ENCODE measurements at regions not wholly inside any gene's neighbourhood (a gene's known extent, or its start where the extent isn't known, plus 50 kb on each side); places are given as distances from the start of the nearest gene placed in this dataset.

- Histone ChIP-seq H3K27me3 (no peaks in the 10 kb centered on the region), H3K9me3 (no peaks in the 10 kb centered on the region), H3K36me3 (no peaks in the 10 kb centered on the region), H3K4me1 (no peaks in the 10 kb centered on the region), H3K4me3 (no peak overlapping the region), H3K27ac (no peak overlapping the region)
- in situ Hi-C loops (cut with MboI; ENCODE audit: low pct_ligation_motif_present in 1 of 4, low pct_unique_long_range_greater_than_20kb in 1 of 4, low sequenced_read_pairs in 3 of 4): no loop called here
- 36% methylated on average over 3 of the region's 3 CpGs for WGBS, 2 donors (ENCODE audit: low coverage in 1 of 2)
- TF ChIP-seq POLR2A (IDR thresholded peaks at IDR 0.05): no peak
- no peak for TF ChIP-seq POLR2AphosphoS5 (IDR thresholded peaks at IDR 0.05)
- no peak for TF ChIP-seq EP300 (IDR thresholded peaks at IDR 0.05; ENCODE audit: low read depth)
- TF ChIP-seq, protein P1, sequence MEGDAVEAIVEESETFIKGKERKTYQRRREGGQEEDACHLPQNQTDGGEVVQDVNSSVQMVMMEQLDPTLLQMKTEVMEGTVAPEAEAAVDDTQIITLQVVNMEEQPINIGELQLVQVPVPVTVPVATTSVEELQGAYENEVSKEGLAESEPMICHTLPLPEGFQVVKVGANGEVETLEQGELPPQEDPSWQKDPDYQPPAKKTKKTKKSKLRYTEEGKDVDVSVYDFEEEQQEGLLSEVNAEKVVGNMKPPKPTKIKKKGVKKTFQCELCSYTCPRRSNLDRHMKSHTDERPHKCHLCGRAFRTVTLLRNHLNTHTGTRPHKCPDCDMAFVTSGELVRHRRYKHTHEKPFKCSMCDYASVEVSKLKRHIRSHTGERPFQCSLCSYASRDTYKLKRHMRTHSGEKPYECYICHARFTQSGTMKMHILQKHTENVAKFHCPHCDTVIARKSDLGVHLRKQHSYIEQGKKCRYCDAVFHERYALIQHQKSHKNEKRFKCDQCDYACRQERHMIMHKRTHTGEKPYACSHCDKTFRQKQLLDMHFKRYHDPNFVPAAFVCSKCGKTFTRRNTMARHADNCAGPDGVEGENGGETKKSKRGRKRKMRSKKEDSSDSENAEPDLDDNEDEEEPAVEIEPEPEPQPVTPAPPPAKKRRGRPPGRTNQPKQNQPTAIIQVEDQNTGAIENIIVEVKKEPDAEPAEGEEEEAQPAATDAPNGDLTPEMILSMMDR (IDR thresholded peaks at IDR 0.05): no peak
- DNase-seq: no peak
- intact Hi-C loops (cut with DNase I; ENCODE audit: low total_unique reads): no loop called here
These were observed 349.1 kb downstream of the ISL1 start for GRCh38 chr5:51732304-51732703.

DNA sequence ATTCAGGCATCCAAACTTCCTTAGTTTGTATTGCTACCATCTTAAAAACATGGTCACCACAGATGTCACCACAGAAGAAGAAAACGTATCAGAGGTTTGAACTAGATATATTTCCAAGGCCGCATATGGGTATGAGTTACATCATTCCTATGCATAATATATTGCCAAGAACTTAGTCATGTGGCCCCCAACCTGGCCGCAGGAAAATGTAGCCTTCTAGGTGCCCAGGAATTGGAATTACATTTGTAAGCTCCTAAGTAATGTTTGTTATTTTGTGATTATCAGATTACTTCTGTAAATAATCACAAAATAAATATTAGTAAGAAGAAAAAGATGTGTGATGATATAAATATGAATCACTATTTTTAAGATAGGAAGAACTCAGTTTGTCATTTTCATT is 351.4 kb downstream of the ISL1 start:
- H3K36me3 ChIP-seq: no peaks in the 10 kb centered on the region
- H3K27me3 ChIP-seq: no peaks in the 10 kb centered on the region
- no peak for DNase-seq
- no peak overlapping the region for H3K4me3 ChIP-seq
- no peak for TF ChIP-seq POLR2A (IDR thresholded peaks at IDR 0.05)
- TF ChIP-seq, protein P1 (IDR thresholded peaks at IDR 0.05): no peak
- no peak for TF ChIP-seq POLR2AphosphoS5 (IDR thresholded peaks at IDR 0.05)
- no peak overlapping the region for H3K27ac ChIP-seq
- in situ Hi-C loops (cut with MboI; ENCODE audit: low pct_ligation_motif_present in 1 of 4, low pct_unique_long_range_greater_than_20kb in 1 of 4, low sequenced_read_pairs in 3 of 4) (no loop called here), intact Hi-C loops (cut with DNase I; ENCODE audit: low total_unique reads) (no loop called here)
- no peaks in the 10 kb centered on the region for H3K9me3 ChIP-seq
- H3K4me1 ChIP-seq: no peaks in the 10 kb centered on the region
- 90 to 93% methylated on average over 3 of the region's 3 CpGs for WGBS, 2 donors (ENCODE audit: low coverage in 1 of 2)

DNA sequence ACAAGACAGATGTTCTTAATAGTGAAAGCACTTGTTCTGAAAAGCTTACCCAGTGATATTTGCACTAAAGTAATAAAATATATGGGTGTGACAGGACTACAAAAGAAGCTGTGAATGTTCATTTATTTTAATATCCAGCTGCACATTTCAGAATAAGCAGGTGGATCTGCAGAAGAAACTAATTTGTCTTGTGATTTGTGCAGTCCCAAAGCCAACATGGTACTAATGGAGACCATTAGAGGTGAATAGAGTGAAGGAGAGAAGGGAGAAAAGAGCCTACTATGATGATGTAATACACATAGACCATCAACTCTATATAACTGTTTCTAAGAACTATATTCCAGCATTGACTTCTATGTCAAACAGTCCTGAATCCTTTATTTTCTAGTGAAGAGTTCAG is 362.8 kb downstream of the ISL1 start:
- no peak overlapping the region for H3K4me3 ChIP-seq
- no peaks in the 10 kb centered on the region for H3K9me3 ChIP-seq
- TF ChIP-seq POLR2AphosphoS5 (IDR thresholded peaks at IDR 0.05) (no peak), EP300 (IDR thresholded peaks at IDR 0.05; ENCODE audit: low read depth) (no peak), POLR2A (IDR thresholded peaks at IDR 0.05) (no peak)
- TF ChIP-seq, protein P1 (IDR thresholded peaks at IDR 0.05): no peak
- intact Hi-C loops (cut with DNase I; ENCODE audit: low total_unique reads): no loop called here
- H3K27ac ChIP-seq: no peak overlapping the region
- H3K36me3 ChIP-seq: no peaks in the 10 kb centered on the region
- no peaks in the 10 kb centered on the region for H3K4me1 ChIP-seq
- DNase-seq: no peak
- no peaks in the 10 kb centered on the region for H3K27me3 ChIP-seq
- in situ Hi-C loops (cut with MboI; ENCODE audit: low pct_ligation_motif_present in 1 of 4, low pct_unique_long_range_greater_than_20kb in 1 of 4, low sequenced_read_pairs in 3 of 4): no loop called here

GRCh38 chr5:51748647-51749046 is 365.4 kb downstream of the ISL1 start:
- no peak for TF ChIP-seq POLR2A (IDR thresholded peaks at IDR 0.05)
- Histone ChIP-seq H3K27me3 (no peaks in the 10 kb centered on the region), H3K36me3 (no peaks in the 10 kb centered on the region), H3K27ac (no peak overlapping the region), H3K9me3 (no peaks in the 10 kb centered on the region), H3K4me3 (no peak overlapping the region), H3K4me1 (no peaks in the 10 kb centered on the region)
- 71 to 75% methylated on average over 2 of the region's 2 CpGs for WGBS, 2 donors (ENCODE audit: low coverage in 1 of 2)
- in situ Hi-C loops (cut with MboI; ENCODE audit: low pct_ligation_motif_present in 1 of 4, low pct_unique_long_range_greater_than_20kb in 1 of 4, low sequenced_read_pairs in 3 of 4) (no loop called here), intact Hi-C loops (cut with DNase I; ENCODE audit: low total_unique reads) (no loop called here)
- no peak for DNase-seq
